CD14-positive monocyte (primary cell): ENCODE measurements at regions not wholly inside any gene's neighbourhood (a gene's known extent, or its start where the extent isn't known, plus 50 kb on each side); places are given as distances from the start of the nearest gene placed in this dataset.

Source experiments
- DNase-seq, 3 donors: peaks; one replicate each; pipeline ENCODE4 v3.0.0-alpha.2; 2011 to 2022
- H2AFZ ChIP-seq: 2 replicates; pipeline ENCODE4 v1.6.0; 2012; ENCODE audit warnings: mild to moderate bottlenecking, low read depth, low read length, inconsistent platforms; ENCODE audit not compliant: insufficient read depth, poor library complexity, severe bottlenecking
- H3K27ac ChIP-seq, 2 donors: 1 replicate in 1 of 2; 2 replicates in 1 of 2; pipeline ENCODE4 v1.5.1; 2012 to 2013; ENCODE audit warnings: low read length in 2 of 2, control low read depth in 1 of 2, inconsistent platforms in 1 of 2, low read depth in 1 of 2, mild to moderate bottlenecking in 1 of 2
- H3K27me3 ChIP-seq, 2 donors: one replicate each; pipeline versions ENCODE4 v1.6.0 to v1.6.1; 2011 to 2013; ENCODE audit warnings: low read length in 2 of 2; ENCODE audit not compliant: control insufficient read depth in 2 of 2, insufficient read depth in 2 of 2
- H3K36me3 ChIP-seq, 2 donors: replicated peaks in 1 of 2; 1 replicate in 1 of 2; 2 replicates in 1 of 2; pipeline versions ENCODE4 v1.5.1 to v1.6.1; 2012 to 2013; ENCODE audit warnings: low read length in 2 of 2, control low read depth in 1 of 2, inconsistent platforms in 1 of 2, mild to moderate bottlenecking in 1 of 2; ENCODE audit not compliant: insufficient read depth in 2 of 2, control insufficient read depth in 1 of 2
- H3K4me1 ChIP-seq, 2 donors: 1 replicate in 1 of 2; 2 replicates in 1 of 2; pipeline versions ENCODE4 v1.5.1 to v1.6.1; 2012 to 2013; ENCODE audit warnings: low read length in 2 of 2, control low read depth in 1 of 2, inconsistent platforms in 1 of 2, mild to moderate bottlenecking in 1 of 2, moderate library complexity in 1 of 2; ENCODE audit not compliant: insufficient read depth in 2 of 2, control insufficient read depth in 1 of 2
- H3K4me2 ChIP-seq: replicated peaks from 2 replicates; pipeline ENCODE3; 2012; ENCODE audit warnings: low read length, moderate library complexity, mild to moderate bottlenecking; ENCODE audit not compliant: poor library complexity, severe bottlenecking; ENCODE audit errors: extremely low read depth
- H3K4me3 ChIP-seq, 3 experiments: fragments of 200-600 bp in 1 of 3; sonication (generic) in 1 of 3; replicated peaks in 1 of 3; 1 replicate in 2 of 3; 2 replicates in 1 of 3; pipeline ENCODE4 v1.5.1; 2011 to 2013; ENCODE audit warnings: low read length in 3 of 3, mild to moderate bottlenecking in 3 of 3, control low read depth in 2 of 3, low read depth in 2 of 3, inconsistent platforms in 1 of 3, moderate library complexity in 1 of 3
- H3K79me2 ChIP-seq: 2 replicates; pipeline ENCODE4 v1.6.0; 2012; ENCODE audit warnings: mild to moderate bottlenecking, control low read depth, inconsistent platforms, low read length, moderate library complexity; ENCODE audit not compliant: insufficient read depth
- H3K9ac ChIP-seq: 2 replicates; pipeline ENCODE4 v1.6.0; 2017; ENCODE audit warnings: low read length, mild to moderate bottlenecking; ENCODE audit not compliant: insufficient read depth, poor library complexity, severe bottlenecking
- H3K9me3 ChIP-seq, 2 donors: replicated peaks in 1 of 2; 1 replicate in 1 of 2; 2 replicates in 1 of 2; pipeline versions ENCODE4 v1.5.1 to v1.6.1; 2012 to 2013; ENCODE audit warnings: low read length in 2 of 2, control low read depth in 1 of 2; ENCODE audit not compliant: control insufficient read depth in 1 of 2, insufficient read depth in 1 of 2
- H4K20me1 ChIP-seq: 2 replicates; pipeline ENCODE4 v1.6.0; 2012; ENCODE audit warnings: mild to moderate bottlenecking, low read length, control low read depth, moderate library complexity; ENCODE audit not compliant: insufficient read depth
- H3K27ac Mint-ChIP-seq, 7 donors: one replicate each; pipeline ENCODE4 v1.8.0; 2020; ENCODE audit warnings: mild to moderate bottlenecking in 7 of 7, mixed read lengths in 7 of 7, moderate library complexity in 6 of 7, inconsistent platforms in 2 of 7
- H3K27me3 Mint-ChIP-seq, 3 donors: one replicate each; pipeline ENCODE4 v1.8.0; 2021 to 2022; ENCODE audit warnings: low read depth in 3 of 3, mild to moderate bottlenecking in 3 of 3, mixed read lengths in 3 of 3, moderate library complexity in 3 of 3, inconsistent platforms in 1 of 3
- H3K36me3 Mint-ChIP-seq, 2 donors: one replicate each; pipeline ENCODE4 v1.8.0; 2020; ENCODE audit warnings: mixed read lengths in 2 of 2, inconsistent platforms in 1 of 2, mild to moderate bottlenecking in 1 of 2
- H3K4me1 Mint-ChIP-seq: one replicate; pipeline ENCODE4 v1.8.0; 2020; ENCODE audit warnings: mild to moderate bottlenecking, mixed read lengths
- H3K4me3 Mint-ChIP-seq, 2 donors: one replicate each; pipeline ENCODE4 v1.8.0; 2020; ENCODE audit warnings: mild to moderate bottlenecking in 2 of 2, mixed read lengths in 2 of 2, moderate library complexity in 1 of 2
- H3K9me3 Mint-ChIP-seq, 7 donors: one replicate each; pipeline ENCODE4 v1.8.0; 2020 to 2022; ENCODE audit warnings: mixed read lengths in 7 of 7, mild to moderate bottlenecking in 6 of 7, moderate library complexity in 6 of 7, inconsistent platforms in 2 of 7
- CTCF ChIP-seq: fragments of 200-600 bp; IDR thresholded peaks from one replicate; pipeline ENCODE4 v1.8.0; 2022; ENCODE audit warnings: antibody characterized with exemption, mild to moderate bottlenecking
- WGBS: methylation state at CpG from one replicate; pipeline ENCODE4 v1.1.5; 2013; ENCODE audit warnings: missing lambda C conversion rate; ENCODE audit not compliant: insufficient coverage; 5-methylcytosine and 5-hydroxymethylcytosine counted together
- intact Hi-C, 2 donors: fragments of 100-400 bp; cut with micrococcal nuclease; formaldehyde crosslinking; loops; one replicate each; pipeline versions ENCODE4 v1.15.0 to v1.15.1; 2023

- Mint-ChIP-seq H3K27ac (no peak overlapping the region), H3K27me3 (no peaks in the 10 kb centered on the region), H3K4me1 (no peaks in the 10 kb centered on the region), H3K4me3 (no peak overlapping the region), H3K36me3 (peaks cover 0 to 2% of the 10 kb centered on the region in 2 donors), H3K9me3 (no peaks in the 10 kb centered on the region)
- no peak for TF ChIP-seq CTCF
- Histone ChIP-seq H3K79me2 (no peaks in the 10 kb centered on the region), H2AFZ (no peak overlapping the region), H3K4me1 (no peaks in the 10 kb centered on the region), H3K27ac (no peak overlapping the region), H3K4me2 (no peak overlapping the region), H3K27me3 (no peaks in the 10 kb centered on the region), H3K9me3 (no peaks in the 10 kb centered on the region), H3K9ac (no peak overlapping the region), H4K20me1 (no peaks in the 10 kb centered on the region), H3K36me3 (no peaks in the 10 kb centered on the region), H3K4me3 (no peak overlapping the region)
- no peak for DNase-seq
- WGBS: 100% methylated on average over 3 of the region's 6 CpGs
- intact Hi-C loops: no loop called here
Measured at GRCh38 chr12:68428724-68429501, 96.8 kb upstream of the MDM1 start.

- Histone ChIP-seq H3K79me2 (no peaks in the 10 kb centered on the region), H2AFZ (no peak overlapping the region), H3K4me3 (no peak overlapping the region), H3K4me2 (no peak overlapping the region), H3K9me3 (no peaks in the 10 kb centered on the region), H3K27ac (no peak overlapping the region), H4K20me1 (no peaks in the 10 kb centered on the region), H3K4me1 (no peaks in the 10 kb centered on the region), H3K9ac (no peak overlapping the region), H3K36me3 (no peaks in the 10 kb centered on the region), H3K27me3 (no peaks in the 10 kb centered on the region)
- H3K36me3 Mint-ChIP-seq: peaks cover 0 to 2% of the 10 kb centered on the region in 2 donors
- no peaks in the 10 kb centered on the region for H3K4me1 Mint-ChIP-seq
- H3K9me3 Mint-ChIP-seq: no peaks in the 10 kb centered on the region
- H3K27me3 Mint-ChIP-seq: no peaks in the 10 kb centered on the region
- no peak overlapping the region for H3K4me3 Mint-ChIP-seq
- 100% methylated on average over 1 of the region's 4 CpGs for WGBS
- no peak for TF ChIP-seq CTCF
- intact Hi-C loops: no loop called here
- H3K27ac Mint-ChIP-seq: no peak overlapping the region
- no peak for DNase-seq
Measured at GRCh38 chr12:68429696-68430095, 97.5 kb upstream of the MDM1 start.
